Right renal cortex interstitium (tissue), 3 donors: ENCODE measurements at regions not wholly inside any gene's neighbourhood (a gene's known extent, or its start where the extent isn't known, plus 50 kb on each side); places are given as distances from the start of the nearest gene placed in this dataset.

Experiments
- DNase-seq, 3 donors: peaks; one replicate each; pipeline ENCODE4 v3.0.0-alpha.2; 2013; ENCODE audit warnings: low read depth in 3 of 3, low spot score in 2 of 3

DNA sequence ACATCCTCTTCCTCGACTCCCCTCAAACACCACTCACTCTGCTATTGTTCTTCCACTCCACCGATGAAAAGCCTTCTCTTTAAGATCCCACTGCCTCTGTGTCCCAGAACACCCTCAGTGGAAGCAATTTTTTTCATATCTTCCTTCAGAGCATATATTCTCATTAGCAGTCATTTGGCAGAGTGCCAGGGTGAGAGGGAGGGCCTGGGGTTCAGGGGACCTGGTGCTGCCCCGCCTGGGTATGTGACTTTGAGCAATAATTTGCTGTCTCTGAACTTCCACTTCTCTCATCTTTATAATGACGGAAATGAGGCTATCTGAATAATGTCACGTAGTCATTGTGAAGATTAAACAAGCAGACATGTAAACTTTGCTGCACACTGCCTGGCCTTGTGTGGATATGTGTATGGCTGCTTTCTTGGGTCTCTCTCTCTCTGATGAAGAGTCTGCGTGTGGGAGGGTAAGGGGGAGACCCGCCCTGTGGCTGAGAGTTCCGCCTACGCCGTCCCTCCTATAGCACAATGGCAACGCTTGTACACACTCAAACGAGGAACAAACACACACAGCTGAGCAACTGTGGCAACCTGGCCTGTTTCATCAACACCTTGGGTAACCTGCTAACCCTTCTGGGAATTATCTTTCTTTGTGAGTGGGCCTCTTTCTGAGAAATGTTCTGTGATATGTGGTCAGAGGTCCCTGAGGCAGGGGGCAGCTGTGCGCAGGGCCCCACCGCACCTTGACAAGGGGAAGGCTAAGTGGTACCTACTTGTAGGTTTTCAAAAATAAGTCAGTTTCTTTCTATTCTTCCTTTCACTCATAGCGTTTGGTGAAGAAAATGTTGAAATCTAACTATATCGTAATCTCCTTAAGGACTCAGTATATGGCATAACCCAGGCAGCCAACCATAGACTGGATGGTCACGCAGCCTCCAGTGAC lies 369.8 kb downstream of the SV2B start:
- no peak for DNase-seq

DNA sequence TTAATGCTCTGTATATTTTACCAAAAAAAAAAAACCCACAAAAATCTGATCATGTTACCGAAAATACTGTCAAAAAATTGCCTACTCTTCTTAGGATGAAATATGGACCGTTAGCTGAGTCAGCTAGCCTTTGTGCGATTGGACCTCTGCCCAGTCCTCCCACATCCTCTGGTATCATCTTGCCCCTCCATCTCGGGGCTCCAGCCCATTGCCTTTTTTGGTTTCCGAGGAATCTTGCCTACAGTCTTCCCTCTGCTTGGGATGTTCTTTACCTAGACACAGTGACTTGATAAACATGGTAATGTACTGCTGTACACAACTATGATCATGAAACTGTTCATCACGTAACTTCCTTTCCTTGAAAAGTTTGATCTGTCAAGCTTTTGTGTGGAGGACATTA lies 371.4 kb downstream of the SV2B start:
- DNase-seq: no peak

DNA sequence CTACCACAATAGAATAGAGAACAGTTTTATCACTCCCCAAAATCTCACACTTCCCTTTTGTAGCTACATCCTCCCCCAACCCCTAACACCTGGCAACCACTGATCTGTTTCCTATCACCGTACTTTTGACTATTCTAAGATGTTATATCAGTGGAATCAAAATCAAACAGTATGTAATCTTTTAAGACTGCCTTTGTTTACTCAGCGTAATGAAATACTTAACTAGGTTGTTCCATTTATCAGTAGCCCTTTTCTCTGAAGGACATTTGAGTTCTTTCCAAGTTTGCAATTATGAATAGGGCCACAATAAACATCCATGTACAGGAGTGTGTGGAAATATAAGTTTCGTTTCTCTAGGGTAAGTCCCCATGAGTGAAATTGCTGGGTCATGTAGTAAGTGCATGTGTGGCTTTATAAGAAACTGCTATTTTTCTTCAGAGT lies 372.3 kb downstream of the SV2B start:
- no peak for DNase-seq

DNA sequence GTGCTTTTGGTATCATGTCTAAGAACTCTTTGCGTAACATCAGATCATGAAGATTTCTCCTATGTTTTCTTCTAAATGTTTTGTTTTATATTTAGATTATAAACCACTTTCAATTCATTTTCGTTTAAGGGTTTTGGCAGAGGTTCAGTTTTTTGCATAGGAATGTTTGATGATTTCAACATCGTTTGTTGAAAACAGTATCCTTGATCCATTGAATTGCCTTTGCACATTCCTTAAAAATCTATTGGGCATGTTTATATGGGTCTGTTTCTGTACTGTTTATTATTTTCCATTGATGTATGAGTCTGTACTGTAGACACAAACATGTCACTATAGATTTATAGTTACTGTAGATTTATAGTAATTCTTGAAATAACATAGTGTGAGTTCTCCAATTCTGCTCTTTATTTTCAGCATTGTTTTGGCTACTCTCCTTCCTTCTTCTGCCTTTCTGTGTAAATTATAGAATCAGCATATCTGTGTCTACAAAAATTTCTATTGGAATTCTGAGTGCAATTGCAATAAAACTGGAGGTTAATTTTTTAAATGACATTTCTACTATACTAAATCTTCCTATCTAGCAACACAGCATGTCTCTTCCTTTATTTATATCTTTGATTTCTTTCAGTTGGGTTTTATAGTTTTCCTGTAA lies 374.0 kb downstream of the SV2B start:
- no peak for DNase-seq

DNA sequence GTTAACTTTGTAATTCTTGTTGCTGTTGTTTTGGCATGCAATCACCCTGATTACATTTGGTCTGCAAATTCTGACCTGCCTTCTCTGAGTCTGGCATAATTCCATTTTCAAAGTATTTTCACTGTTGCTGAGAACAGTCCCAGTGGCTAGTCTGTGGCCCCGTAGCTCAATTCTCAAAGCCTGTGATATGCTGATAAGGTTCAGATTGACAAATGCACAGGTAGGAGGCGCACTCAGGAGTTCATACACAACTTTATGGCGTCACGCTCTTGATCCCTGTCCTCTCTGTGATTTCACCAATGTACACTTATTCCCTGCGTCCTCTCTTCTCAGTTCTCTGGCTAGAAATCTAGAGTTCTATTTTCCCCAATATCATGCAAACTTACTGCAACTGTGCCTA lies 376.6 kb upstream of the SLCO3A1 start:
- no peak for DNase-seq

DNA sequence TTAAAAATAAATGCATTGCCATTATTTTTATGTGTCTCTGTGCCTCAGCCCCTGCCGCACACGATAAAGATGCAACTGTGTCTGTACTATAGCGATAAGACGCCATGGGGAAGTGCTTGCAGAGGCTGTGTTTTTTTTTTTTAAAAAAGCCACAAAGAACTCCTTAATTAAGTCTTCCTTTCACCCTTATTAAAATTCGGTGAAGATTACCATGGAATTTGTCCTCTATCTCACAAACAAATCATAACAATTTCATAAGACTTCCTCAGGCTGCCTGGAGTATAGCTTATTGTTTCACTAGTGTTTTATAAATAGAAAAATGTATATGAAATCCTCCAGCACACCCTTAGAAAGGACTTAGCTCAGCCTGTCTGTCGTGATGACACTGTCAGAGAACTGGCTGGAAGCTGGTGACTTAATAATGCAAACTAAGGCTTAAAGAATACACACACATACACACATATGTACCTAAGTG lies 374.8 kb upstream of the SLCO3A1 start:
- no peak for DNase-seq

DNA sequence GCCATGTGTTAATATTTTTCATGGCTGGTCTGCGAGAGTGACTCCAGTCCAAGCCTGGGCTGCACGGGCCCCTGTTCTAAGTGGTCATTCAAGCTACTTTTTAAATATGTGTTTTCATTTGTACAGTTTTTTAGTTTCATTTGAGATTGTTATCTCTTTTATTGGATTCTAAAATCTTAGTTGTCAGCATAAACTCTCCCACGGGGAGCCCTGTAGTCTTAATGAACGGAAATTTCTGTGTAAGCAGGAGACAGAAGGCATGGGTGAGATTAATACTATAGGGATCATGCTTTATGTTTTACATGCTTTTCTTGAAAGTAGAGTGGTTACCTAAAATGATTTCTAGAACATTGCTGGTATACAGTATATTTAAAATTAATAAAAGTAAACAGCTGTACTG lies 373.1 kb upstream of the SLCO3A1 start:
- DNase-seq: no peak

DNA sequence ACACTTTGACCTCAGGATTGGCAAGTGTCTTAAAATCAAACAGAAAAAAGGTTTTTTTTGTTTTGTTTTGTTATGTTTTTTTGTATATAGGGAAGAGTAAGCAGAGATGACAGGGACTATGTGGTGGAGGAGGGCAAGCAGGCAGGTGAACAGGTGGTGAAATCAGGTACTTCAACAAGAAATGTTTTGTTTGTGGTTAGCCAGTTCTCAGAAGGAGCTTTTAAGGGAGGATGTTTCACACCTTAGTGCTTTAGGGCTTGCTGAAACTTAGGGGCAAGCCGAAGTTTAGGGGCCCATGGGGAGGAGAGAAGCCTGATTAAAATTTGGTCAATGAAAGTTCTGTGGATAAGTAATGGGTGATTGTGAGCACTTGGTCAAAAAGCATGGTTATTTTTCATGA lies 370.7 kb upstream of the SLCO3A1 start:
- DNase-seq: no peak

DNA sequence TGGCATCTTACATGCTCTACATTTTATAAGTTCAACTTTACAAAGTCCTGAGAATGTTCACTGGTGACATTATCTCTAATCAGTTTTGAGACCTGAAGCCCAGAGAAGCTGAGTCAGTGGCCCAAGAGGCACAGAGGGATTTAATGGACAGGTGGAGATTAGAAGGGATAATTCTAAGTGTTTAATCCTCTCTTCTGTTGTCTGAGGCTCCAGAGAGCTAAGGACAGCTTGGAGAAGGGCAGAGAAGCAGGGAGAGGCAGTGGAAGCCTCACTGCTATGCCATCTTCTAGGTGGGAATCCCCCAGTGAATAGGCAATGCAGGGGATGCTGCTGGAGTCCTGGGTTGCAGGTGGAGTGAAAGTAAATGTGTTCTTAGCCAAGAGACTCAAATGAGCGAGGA lies 369.4 kb upstream of the SLCO3A1 start:
- DNase-seq: no peak

DNA sequence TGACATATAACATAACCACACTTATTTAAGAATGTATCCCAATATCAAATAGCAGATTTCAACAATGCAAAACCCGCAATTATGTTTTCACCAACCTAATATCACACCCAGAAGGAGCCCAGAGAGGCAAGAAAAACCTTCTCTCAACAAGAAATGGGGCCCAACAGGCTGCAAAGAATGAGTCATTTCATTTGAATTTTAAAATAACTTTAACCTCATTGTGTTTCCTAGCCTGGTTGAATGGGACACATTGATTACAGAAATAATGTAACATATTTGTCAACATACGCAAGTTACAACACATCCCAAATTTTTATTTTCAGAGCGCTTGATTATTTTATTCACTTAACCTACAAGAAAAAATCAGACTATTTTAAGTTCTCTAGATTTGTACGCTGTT lies 365.1 kb upstream of the SLCO3A1 start:
- DNase-seq: no peak

DNA sequence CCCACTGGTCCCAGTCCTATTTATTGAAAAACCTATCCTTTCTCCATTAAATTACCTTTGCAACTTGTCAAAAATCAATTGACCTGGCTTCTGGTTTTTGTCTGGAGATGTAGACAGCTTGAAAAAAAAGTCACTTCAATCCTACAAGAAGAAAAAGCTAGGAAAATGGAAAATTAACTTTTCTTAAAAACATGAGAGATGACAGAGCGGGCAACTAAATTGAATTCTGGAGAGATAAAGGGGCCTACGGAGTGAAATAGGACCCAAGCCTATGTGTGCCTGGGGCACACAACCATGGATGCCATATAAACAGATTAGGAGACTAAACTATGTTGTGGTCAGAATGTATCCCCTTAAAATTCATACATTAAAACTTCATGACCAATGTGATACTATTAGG lies 363.3 kb upstream of the SLCO3A1 start:
- no peak for DNase-seq

DNA sequence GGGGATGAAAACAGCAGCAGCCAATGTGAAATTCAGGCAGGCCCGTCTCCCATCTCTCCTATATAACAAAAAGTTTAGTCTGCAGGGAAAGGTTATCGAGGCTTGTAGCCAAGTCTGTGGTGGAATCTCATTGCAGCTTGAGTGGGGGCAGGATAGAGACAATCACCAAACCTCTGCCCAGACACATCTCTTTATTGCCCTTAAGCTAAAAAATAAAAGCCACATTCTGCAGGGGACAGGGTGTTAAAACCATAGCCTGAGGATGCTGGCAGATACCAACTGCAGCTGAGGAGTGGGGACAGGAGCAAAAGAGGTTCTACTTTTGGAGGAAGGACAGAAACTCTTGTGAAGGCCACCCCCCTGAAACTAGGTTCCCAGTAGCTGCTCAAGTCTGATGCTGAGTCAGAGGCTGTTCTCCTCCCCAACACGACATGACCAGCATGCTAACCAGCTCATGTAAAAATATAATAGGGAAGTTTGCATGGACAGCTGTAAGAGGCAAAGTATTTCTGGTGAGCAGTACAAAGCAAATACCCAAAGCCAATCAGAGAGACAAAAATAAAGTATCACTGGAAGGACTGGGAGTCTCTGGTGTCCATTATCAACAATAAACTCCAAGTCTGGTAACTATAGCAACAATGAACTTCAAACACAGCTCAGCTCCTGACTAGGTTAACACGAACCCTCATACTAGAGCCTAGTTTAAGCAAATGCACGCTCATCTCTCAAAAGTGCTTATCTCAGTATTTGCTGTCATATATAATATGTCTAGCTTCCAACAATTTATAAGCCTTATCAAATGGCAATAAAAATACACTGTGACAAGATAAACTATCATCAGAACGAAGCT lies 362.2 kb upstream of the SLCO3A1 start:
- DNase-seq: no peak

DNA sequence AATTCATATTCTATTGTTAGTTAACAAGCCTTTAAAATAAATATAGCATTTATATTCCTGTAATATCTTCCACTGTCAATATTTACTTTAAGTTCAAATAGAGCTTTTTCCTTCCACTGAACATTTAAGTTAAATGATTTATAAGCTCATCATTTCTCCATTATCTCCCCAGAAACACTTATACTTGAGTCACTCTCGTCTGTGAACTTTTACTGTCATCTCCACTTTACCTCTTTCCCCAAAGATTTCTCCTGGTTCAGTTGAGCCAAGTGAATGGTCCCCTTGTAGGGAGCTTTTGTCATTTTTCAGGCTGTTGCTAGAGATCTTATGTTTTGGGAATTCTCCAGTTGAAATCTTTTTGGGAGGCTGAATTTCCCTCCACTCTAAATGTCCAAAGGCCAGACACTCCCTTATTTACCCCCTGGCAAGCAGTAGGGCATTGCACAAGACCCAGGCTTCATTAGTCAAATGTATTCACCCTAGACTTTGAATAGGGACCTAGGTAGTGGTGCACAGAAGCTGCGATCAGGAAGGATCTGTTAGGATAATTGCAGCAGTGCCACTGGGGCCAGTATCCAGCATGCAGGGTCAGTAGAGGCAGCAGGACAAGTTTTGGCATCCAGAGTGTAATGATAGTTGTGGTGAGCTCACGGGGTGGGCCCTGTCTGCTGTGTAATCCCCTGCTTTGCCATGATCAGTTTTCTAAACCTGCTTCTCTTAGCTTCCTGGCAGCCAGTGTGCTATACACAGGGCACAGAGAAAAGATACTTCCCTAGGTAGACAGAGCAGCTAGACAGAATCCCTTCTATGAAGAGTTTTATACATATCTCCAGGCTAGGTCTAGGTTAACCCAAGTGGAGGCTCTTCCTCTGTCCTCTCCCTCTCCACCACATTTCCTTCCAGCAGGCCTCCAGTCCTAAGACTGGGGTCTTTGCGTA lies 356.5 kb upstream of the SLCO3A1 start:
- DNase-seq: no peak

DNA sequence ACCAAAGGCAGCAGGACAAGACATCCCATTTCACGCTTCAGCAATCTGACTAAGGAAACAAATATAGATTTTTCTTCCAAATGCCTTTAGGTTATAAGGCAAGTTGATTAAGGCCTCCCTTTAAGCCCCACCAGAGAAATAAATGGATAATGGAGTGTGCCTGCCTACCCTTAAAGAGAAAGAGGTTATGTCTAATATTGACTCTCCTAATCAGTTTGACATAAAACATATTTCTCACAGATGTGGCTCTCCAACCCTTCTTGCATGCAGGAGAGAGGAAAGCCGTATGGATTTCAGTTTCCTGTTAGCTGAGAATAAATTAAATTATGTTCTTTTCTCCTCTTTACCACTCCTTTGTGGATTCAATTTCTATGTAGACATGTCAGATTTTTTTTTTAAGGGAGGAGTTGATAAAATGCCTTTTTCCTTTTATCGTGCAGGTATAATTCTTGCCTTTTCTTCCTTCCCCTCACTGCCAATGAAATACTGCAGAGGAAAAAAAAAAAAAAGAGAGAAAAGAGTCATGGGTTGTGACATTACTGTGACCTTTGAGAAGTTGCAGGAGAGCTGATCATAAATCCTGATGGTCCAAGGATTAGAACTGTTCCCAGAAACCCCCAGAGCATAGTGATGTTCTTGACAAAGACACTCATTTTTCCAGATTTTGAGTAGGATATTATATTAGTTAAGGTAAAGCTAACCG lies 355.3 kb upstream of the SLCO3A1 start:
- no peak for DNase-seq

DNA sequence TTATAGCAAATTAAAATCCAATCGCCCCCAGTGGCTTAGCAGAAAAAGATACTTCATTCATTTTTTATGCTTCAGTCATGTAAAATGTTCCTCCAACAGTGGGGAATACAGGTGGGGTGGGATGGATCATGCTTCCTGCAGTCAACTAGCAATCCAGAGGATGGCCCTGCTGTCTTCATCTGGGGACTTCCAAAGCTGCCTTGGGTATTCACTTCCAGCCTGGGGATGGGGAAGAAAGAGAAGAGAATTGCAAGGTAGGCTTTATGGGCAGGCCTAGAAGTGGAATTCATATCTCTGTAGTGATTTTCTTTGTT lies 354.8 kb upstream of the SLCO3A1 start:
- no peak for DNase-seq

DNA sequence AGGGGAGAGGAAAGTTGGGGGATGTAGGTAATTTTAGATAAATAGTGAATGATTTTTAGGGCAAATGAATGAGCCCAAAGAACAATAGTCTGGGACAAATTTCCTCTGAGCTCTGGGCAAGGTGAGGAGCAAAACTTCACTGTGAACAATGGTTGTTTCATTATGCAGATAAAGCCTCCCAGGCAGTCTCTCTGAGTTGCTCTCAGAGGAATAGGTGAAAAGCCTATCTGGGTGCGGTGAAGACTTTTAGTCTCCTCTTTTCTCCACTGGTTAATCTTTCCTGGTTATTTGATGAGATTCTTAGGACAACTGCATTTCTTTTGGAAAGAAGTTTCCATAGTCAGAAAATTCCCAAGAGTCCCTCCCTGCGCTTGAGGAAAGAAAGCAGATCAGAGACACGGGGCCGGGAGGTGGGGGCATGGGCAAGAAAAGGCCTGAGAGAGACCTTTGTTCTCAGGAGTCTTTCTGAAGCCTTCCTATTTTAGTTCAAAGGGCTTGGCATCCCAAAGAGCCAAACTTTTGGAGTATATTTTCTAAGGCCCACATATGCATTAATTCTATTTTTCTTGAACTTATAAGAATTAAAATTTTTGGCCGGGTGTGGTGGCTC lies 353.6 kb upstream of the SLCO3A1 start:
- DNase-seq: no peak

DNA sequence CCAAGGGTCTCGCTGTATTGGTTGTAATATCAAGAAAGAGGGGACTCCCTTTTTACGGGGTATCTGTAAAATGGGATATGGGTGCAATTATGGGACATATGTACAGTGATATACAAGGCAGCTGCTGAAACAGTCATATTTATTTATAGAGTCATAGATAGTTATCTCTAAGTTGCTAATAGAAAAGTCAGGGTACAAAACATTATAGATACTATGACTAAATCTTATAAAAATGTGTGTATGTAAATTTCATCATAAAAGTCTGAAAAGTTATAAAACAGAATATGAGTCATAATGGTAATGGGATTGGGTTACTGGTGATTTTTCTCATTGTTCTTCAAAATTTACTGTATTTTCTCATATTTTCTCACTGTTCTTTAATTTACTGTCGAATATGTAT lies 344.9 kb upstream of the SLCO3A1 start:
- DNase-seq: no peak

DNA sequence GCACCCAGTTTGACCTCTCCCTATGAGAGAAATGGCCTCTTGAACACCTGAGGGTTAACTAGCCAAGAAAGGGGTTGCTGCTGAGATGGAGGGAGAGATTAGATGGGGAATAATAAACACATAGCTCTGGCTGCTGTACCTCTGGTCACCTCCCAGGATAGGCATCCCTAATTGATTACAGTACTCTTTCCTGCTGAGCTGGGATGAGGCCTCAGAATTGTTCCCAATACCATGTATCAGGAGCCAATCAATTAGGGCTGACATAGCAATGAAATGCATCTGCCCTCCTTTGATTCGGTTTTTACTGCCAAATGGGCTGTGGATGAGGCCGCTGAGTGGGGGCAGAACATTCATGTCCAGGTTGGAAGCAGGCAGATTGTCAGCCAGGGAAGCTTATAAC lies 339.4 kb upstream of the SLCO3A1 start:
- no peak for DNase-seq

DNA sequence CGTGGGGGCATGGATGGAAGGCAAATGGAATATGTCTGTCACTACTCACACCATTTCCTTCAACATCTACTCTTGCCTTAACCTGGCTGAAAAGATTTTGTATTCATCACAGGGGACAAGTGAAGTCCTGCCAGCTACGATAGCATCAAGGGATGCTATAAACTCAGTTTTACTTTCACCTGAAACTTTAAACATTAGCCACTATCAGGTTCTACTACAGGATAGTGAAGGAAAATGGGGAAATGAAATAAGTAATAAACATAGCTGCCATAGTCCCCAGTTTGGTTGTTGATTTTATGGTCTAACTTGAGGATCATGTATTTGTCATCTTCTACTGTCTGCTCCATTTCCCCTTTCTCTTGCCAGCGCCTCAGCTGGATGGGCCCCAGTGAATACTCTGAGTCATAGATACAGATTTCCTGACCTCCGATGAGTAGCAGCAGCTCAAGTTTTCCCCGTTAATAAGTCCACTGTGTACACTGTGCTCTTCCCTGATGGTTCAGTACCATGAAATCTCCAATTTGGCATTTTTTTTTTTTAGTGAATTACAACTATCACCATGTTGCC lies 338.2 kb upstream of the SLCO3A1 start:
- DNase-seq: no peak
